OCI-LY7 (cell line): ENCODE measurements at regions not wholly inside any gene's neighbourhood (a gene's known extent, or its start where the extent isn't known, plus 50 kb on each side); places are given as distances from the start of the nearest gene placed in this dataset.

Experiments
- BruUV-seq: library from RNA; stranded (reverse); fragments of 400-500 nt; replicated peaks from 2 replicates; lab custom pipeline; 2021; lab: Mats Ljungman, UMichigan
- CTCF ChIA-PET: fragments of 300-600 bp; sonication (Branson Sonifier 250); formaldehyde crosslinking; loops from one replicate; lab custom pipeline; 2022; ENCODE audit warnings: antibody characterized with exemption; ENCODE audit not compliant: unreplicated experiment; lab: Charles Lee
- POLR2A ChIA-PET: fragments of 300-600 bp; sonication (Branson Sonifier 250); formaldehyde crosslinking; loops from one replicate; lab custom pipeline; 2022; ENCODE audit warnings: antibody characterized with exemption; lab: Charles Lee
- DNase-seq: peaks from one replicate; pipeline ENCODE4 v3.0.0-alpha.2; 2015; ENCODE audit warnings: low spot score
- H2AFZ ChIP-seq: fragments of 200-600 bp; sonication (generic), shearing (Covaris generic); 2 replicates; pipeline ENCODE4 v1.6.1; 2014; ENCODE audit warnings: mild to moderate bottlenecking, antibody characterized with exemption, low read length, moderate library complexity
- H3K27ac ChIP-seq: fragments of 200-600 bp; sonication (generic); 2 replicates; pipeline ENCODE4 v1.5.1; 2014; ENCODE audit warnings: mixed run types, low read depth, mild to moderate bottlenecking, moderate library complexity, low read length, inconsistent platforms; ENCODE audit not compliant: poor library complexity, severe bottlenecking
- H3K36me3 ChIP-seq: fragments of 200-600 bp; sonication (generic); 2 replicates; pipeline ENCODE4 v1.6.1; 2014; ENCODE audit warnings: mild to moderate bottlenecking, antibody characterized with exemption, low read length, moderate library complexity, mixed read lengths; ENCODE audit not compliant: insufficient read depth
- H3K4me1 ChIP-seq: fragments of 200-600 bp; sonication (generic); 2 replicates; pipeline ENCODE4 v1.5.1; 2014; ENCODE audit warnings: mild to moderate bottlenecking, low read length; ENCODE audit not compliant: insufficient read depth, poor library complexity, severe bottlenecking
- H3K4me2 ChIP-seq: fragments of 200-600 bp; sonication (generic); 2 replicates; pipeline ENCODE4 v1.6.1; 2014; ENCODE audit warnings: mild to moderate bottlenecking, low read length
- H3K4me3 ChIP-seq: fragments of 200-600 bp; sonication (generic); 2 replicates; pipeline ENCODE4 v1.5.1; 2014; ENCODE audit warnings: mild to moderate bottlenecking, low read depth, low read length; ENCODE audit not compliant: poor library complexity, severe bottlenecking
- H3K79me2 ChIP-seq: fragments of 200-600 bp; sonication (generic); 2 replicates; pipeline ENCODE4 v1.6.1; 2016; ENCODE audit warnings: low read depth, mild to moderate bottlenecking, low read length, moderate library complexity, mixed read lengths; ENCODE audit not compliant: insufficient read depth
- H3K9me2 ChIP-seq: fragments of 200-600 bp; sonication (generic); 2 replicates; pipeline ENCODE4 v1.6.1; 2016; ENCODE audit warnings: mild to moderate bottlenecking, low read length, mixed read lengths; ENCODE audit not compliant: insufficient read depth
- H3K9me3 ChIP-seq: fragments of 200-600 bp; sonication (generic); 2 replicates; pipeline ENCODE4 v1.6.1; 2014; ENCODE audit warnings: mild to moderate bottlenecking, mixed run types, low read length, mixed read lengths
- H4K20me1 ChIP-seq: fragments of 200-600 bp; sonication (generic); 2 replicates; pipeline ENCODE4 v1.6.1; 2014; ENCODE audit warnings: mild to moderate bottlenecking, antibody characterized with exemption, low read length, moderate library complexity, mixed read lengths; ENCODE audit not compliant: insufficient read depth
- CTCF ChIP-seq: fragments of 200-600 bp; sonication (generic); conservative IDR thresholded peaks from 2 replicates; pipeline ENCODE4 v1.5.1; 2014; ENCODE audit warnings: mild to moderate bottlenecking, antibody characterized with exemption, low read length, moderate library complexity, mixed read lengths
- EZH2phosphoT487 ChIP-seq: fragments of 200-600 bp; sonication (generic); IDR thresholded peaks from 2 replicates; pipeline ENCODE4 v1.6.1; 2018; ENCODE audit warnings: low read depth, borderline replicate concordance, mild to moderate bottlenecking, mixed run types, antibody characterized with exemption, low read length, moderate library complexity, mixed read lengths
- intact Hi-C: fragments of 100-400 bp; cut with micrococcal nuclease; formaldehyde crosslinking; loops from one replicate; pipeline ENCODE4 v1.10.0; 2022; ENCODE audit not compliant: unreplicated experiment

GRCh38 chr6:22363714-22364239 is 66.9 kb upstream of the PRL start:
- ChIA-PET CTCF (interaction anchor here (0.6 kb wide), 1 partner anchor 1735 kb away, joined by 3 read pairs; no protein-coding TSS in a partner anchor), POLR2A (no interaction called here)
- H4K20me1 ChIP-seq, result no peaks in the 10 kb centered on the region
- no peak for DNase-seq
- BruUV-seq, result no TSS peak
- TF ChIP-seq EZH2phosphoT487 (no peak), CTCF (no peak)
- no peaks in the 10 kb centered on the region for H3K4me1 ChIP-seq
- H3K79me2 ChIP-seq, result no peaks in the 10 kb centered on the region
- H3K4me3 ChIP-seq, result no peak overlapping the region
- no peaks in the 10 kb centered on the region for H3K9me2 ChIP-seq
- H3K36me3 ChIP-seq, result no peaks in the 10 kb centered on the region
- no peak overlapping the region for H3K4me2 ChIP-seq
- no peaks in the 10 kb centered on the region for H3K9me3 ChIP-seq
- H3K27ac ChIP-seq, result no peak overlapping the region
- H2AFZ ChIP-seq, result no peak overlapping the region
- intact Hi-C loops, result no loop called here

GRCh38 chr6:22364306-22364705 is 67.5 kb upstream of the PRL start:
- no peak overlapping the region for H3K4me2 ChIP-seq
- intact Hi-C loops, result no loop called here
- H3K9me2 ChIP-seq, result no peaks in the 10 kb centered on the region
- no peaks in the 10 kb centered on the region for H3K4me1 ChIP-seq
- H3K36me3 ChIP-seq, result no peaks in the 10 kb centered on the region
- ChIA-PET POLR2A (interaction anchor here (0.7 kb wide), 1 partner anchor 339 kb away, joined by 3 read pairs; no protein-coding TSS in a partner anchor), CTCF (interaction anchor here (0.6 kb wide), 1 partner anchor 1735 kb away, joined by 3 read pairs; no protein-coding TSS in a partner anchor)
- H3K27ac ChIP-seq, result no peak overlapping the region
- no peaks in the 10 kb centered on the region for H3K9me3 ChIP-seq
- no peak overlapping the region for H2AFZ ChIP-seq
- H3K79me2 ChIP-seq, result no peaks in the 10 kb centered on the region
- H4K20me1 ChIP-seq, result no peaks in the 10 kb centered on the region
- BruUV-seq, result no TSS peak
- TF ChIP-seq EZH2phosphoT487, result no peak
- no peak for TF ChIP-seq CTCF
- DNase-seq, result no peak
- no peak overlapping the region for H3K4me3 ChIP-seq

- H3K9me3 ChIP-seq, result no peaks in the 10 kb centered on the region
- no TSS peak for BruUV-seq
- no peak overlapping the region for H3K4me2 ChIP-seq
- POLR2A ChIA-PET, result no interaction called here
- H3K4me1 ChIP-seq, result no peaks in the 10 kb centered on the region
- H4K20me1 ChIP-seq, result no peaks in the 10 kb centered on the region
- H3K4me3 ChIP-seq, result no peak overlapping the region
- DNase-seq, result no peak
- TF ChIP-seq EZH2phosphoT487 (no peak), CTCF (no peak)
- H3K9me2 ChIP-seq, result no peaks in the 10 kb centered on the region
- H3K36me3 ChIP-seq, result no peaks in the 10 kb centered on the region
- intact Hi-C loops, result no loop called here
- no peak overlapping the region for H2AFZ ChIP-seq
- no peak overlapping the region for H3K27ac ChIP-seq
- H3K79me2 ChIP-seq, result no peaks in the 10 kb centered on the region
- CTCF ChIA-PET, result no interaction called here
These were observed 69.4 kb upstream of the PRL start for GRCh38 chr6:22366214-22366613.
